MCF 10A (cell line): ENCODE measurements at regions not wholly inside any gene's neighbourhood (a gene's known extent, or its start where the extent isn't known, plus 50 kb on each side); places are given as distances from the start of the nearest gene placed in this dataset.

Experiments
- BruUV-seq: library from RNA; stranded (reverse); fragments of 400-500 nt; replicated peaks from 2 replicates; lab custom pipeline; 2021; lab: Mats Ljungman, UMichigan
- CTCF ChIA-PET: fragments of 300-600 bp; sonication (Branson Sonifier 250); formaldehyde crosslinking; extraction: SDS; loops from one replicate; lab custom pipeline; 2021; ENCODE audit warnings: antibody characterized with exemption, inconsistent platforms; lab: Yijun Ruan, JAX
- POLR2A ChIA-PET: fragments of 300-600, 350-650 bp; sonication (Branson Sonifier 250); formaldehyde crosslinking; extraction: SDS; loops from one replicate; lab custom pipeline; 2020; ENCODE audit warnings: antibody characterized with exemption, inconsistent platforms; lab: Yijun Ruan, JAX
- DNase-seq: peaks from one replicate; pipeline ENCODE4 v3.0.0-alpha.2; 2018; ENCODE audit not compliant: unreplicated experiment
- H3K27ac Mint-ChIP-seq: one replicate; pipeline ENCODE4 v1.8.0; 2022; ENCODE audit warnings: mild to moderate bottlenecking, low read depth, mixed read lengths; ENCODE audit not compliant: unreplicated experiment
- H3K27me3 Mint-ChIP-seq: one replicate; pipeline ENCODE4 v1.8.0; 2022; ENCODE audit warnings: mixed read lengths; ENCODE audit not compliant: insufficient read depth, unreplicated experiment
- H3K36me3 Mint-ChIP-seq: one replicate; pipeline ENCODE4 v1.8.0; 2022; ENCODE audit warnings: mild to moderate bottlenecking, moderate library complexity, mixed read lengths; ENCODE audit not compliant: insufficient read depth, unreplicated experiment
- H3K4me1 Mint-ChIP-seq: one replicate; pipeline ENCODE4 v1.8.0; 2022; ENCODE audit warnings: mixed read lengths; ENCODE audit not compliant: insufficient read depth, unreplicated experiment
- H3K4me3 Mint-ChIP-seq: one replicate; pipeline ENCODE4 v1.8.0; 2022; ENCODE audit warnings: mild to moderate bottlenecking, moderate library complexity, mixed read lengths; ENCODE audit not compliant: unreplicated experiment
- H3K9me3 Mint-ChIP-seq: one replicate; pipeline ENCODE4 v1.8.0; 2022; ENCODE audit warnings: mixed read lengths; ENCODE audit not compliant: unreplicated experiment
- intact Hi-C: fragments of 100-400 bp; cut with micrococcal nuclease; formaldehyde crosslinking; loops from 2 replicates; pipeline ENCODE4 v1.14.1; 2022
- TF ChIP-seq, protein P1 (sequence below): fragments of 200-600 bp; IDR thresholded peaks from one replicate; pipeline ENCODE4 v1.8.0; 2022; ENCODE audit warnings: antibody characterized with exemption, mild to moderate bottlenecking; ENCODE audit not compliant: unreplicated experiment

DNA sequence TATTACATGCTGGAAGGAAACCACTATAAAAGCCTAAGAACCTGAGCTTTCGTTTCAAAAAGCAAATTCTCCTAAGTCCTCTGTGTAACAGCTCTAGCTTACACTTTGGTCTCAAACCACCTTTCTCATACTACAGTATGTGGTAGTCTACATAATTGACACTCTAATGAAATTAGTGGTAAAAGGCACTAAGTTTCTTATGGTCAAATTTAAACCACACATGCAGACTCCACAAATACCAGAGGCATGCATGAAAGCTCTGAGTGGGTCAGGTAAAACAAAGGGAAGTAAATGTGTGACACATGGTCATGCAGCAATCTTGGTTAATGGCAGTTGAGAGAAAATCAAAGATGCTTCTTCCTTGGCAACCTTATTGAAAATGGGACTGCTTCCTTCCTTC lies 187.8 kb downstream of the CCNG2 start:
- TF ChIP-seq, protein P1, sequence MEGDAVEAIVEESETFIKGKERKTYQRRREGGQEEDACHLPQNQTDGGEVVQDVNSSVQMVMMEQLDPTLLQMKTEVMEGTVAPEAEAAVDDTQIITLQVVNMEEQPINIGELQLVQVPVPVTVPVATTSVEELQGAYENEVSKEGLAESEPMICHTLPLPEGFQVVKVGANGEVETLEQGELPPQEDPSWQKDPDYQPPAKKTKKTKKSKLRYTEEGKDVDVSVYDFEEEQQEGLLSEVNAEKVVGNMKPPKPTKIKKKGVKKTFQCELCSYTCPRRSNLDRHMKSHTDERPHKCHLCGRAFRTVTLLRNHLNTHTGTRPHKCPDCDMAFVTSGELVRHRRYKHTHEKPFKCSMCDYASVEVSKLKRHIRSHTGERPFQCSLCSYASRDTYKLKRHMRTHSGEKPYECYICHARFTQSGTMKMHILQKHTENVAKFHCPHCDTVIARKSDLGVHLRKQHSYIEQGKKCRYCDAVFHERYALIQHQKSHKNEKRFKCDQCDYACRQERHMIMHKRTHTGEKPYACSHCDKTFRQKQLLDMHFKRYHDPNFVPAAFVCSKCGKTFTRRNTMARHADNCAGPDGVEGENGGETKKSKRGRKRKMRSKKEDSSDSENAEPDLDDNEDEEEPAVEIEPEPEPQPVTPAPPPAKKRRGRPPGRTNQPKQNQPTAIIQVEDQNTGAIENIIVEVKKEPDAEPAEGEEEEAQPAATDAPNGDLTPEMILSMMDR, result no peak
- BruUV-seq, result no TSS peak
- intact Hi-C loops, result no loop called here
- H3K4me3 Mint-ChIP-seq, result no peak overlapping the region
- H3K27me3 Mint-ChIP-seq, result no peaks in the 10 kb centered on the region
- POLR2A ChIA-PET, result interaction anchor here (0.7 to 1.5 kb wide), 6 partner anchors 11 to 1068 kb away, joined by 3 to 6 read pairs (median 4); no protein-coding TSS in a partner anchor
- CTCF ChIA-PET, result interaction anchor here (0.5 to 1.5 kb wide), 11 partner anchors 8 to 599 kb away, joined by 3 to 7 read pairs (median 3); no protein-coding TSS in a partner anchor
- peaks cover 6% of the 10 kb centered on the region for H3K36me3 Mint-ChIP-seq
- H3K4me1 Mint-ChIP-seq, result peaks cover 8% of the 10 kb centered on the region
- H3K9me3 Mint-ChIP-seq, result no peaks in the 10 kb centered on the region
- H3K27ac Mint-ChIP-seq, result peak overlapping the region; percentile 90
- no peak for DNase-seq

DNA sequence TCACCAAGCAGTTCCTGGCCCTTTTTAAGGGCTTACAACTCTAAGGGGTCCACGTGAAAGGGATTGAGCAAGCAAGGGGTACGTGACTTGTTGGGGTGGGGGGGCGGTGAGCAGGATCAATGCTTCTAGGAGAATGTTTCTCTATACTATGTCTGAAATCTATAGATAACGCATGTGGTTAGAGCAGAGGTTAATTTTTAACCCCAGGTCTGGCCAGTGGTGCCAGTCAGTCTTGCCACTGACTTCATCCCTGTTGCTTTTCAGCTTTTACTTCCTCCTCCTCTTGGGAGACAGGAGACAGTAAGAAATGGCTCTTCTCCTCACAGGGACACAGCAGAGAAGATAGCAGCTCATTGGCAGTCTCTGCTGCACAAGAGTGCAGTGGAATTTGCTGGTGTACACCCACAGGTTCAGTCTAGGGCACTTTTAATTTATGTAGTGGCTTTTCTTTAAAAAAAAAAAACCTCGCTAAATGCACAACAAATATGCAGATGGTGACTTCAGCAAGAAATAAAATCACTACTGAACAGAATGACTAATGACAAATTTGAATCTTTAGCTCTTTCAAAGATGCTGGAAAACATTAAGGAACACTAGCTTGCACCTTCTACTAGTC lies 190.5 kb downstream of the CCNG2 start:
- intact Hi-C loops, result no loop called here
- H3K4me1 Mint-ChIP-seq, result peaks cover 15% of the 10 kb centered on the region
- ChIA-PET CTCF (interaction anchor here (0.7 to 10.4 kb wide), 4 partner anchors 11 to 116 kb away, joined by 3 to 84 read pairs (median 16); no protein-coding TSS in a partner anchor), POLR2A (interaction anchor here (0.6 kb wide), 1 partner anchor 71 kb away, joined by 3 read pairs; no protein-coding TSS in a partner anchor)
- no peaks in the 10 kb centered on the region for H3K36me3 Mint-ChIP-seq
- no peak overlapping the region for H3K27ac Mint-ChIP-seq
- no TSS peak for BruUV-seq
- no peaks in the 10 kb centered on the region for H3K9me3 Mint-ChIP-seq
- no peak overlapping the region for H3K4me3 Mint-ChIP-seq
- TF ChIP-seq, protein P1, result no peak
- H3K27me3 Mint-ChIP-seq, result no peaks in the 10 kb centered on the region
- no peak for DNase-seq

DNA sequence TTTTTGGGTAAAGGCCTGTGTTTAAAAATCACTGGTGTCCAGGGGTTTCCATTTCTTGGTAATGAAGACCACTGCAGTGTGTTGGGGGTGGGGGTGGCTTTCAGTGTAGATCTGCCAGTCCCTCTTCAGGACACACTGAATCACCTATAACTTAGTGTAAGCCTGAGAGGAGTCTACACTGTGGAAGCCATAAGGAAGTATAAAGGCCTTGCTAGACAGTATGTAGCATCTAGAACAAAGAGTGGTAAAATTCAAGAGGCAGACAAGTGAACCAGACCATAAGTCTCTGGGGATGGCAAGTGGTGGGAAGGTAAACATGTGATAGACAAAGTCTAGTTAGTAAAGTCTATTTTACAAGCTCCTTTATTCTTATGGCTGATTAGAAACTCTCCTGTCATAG lies 191.8 kb downstream of the CCNG2 start:
- Mint-ChIP-seq H3K4me3 (no peak overlapping the region), H3K9me3 (no peaks in the 10 kb centered on the region), H3K36me3 (no peaks in the 10 kb centered on the region), H3K4me1 (peaks cover 15% of the 10 kb centered on the region), H3K27ac (no peak overlapping the region), H3K27me3 (no peaks in the 10 kb centered on the region)
- DNase-seq, result no peak
- intact Hi-C loops, result no loop called here
- TF ChIP-seq, protein P1, result no peak
- CTCF ChIA-PET, result interaction anchor here (1.2 to 10.4 kb wide), 3 partner anchors 10 to 109 kb away, joined by 4 to 84 read pairs (median 30); no protein-coding TSS in a partner anchor
- BruUV-seq, result no TSS peak
- POLR2A ChIA-PET, result interaction anchor here (1.1 kb wide), 1 partner anchor 49 kb away, joined by 3 read pairs; no protein-coding TSS in a partner anchor

DNA sequence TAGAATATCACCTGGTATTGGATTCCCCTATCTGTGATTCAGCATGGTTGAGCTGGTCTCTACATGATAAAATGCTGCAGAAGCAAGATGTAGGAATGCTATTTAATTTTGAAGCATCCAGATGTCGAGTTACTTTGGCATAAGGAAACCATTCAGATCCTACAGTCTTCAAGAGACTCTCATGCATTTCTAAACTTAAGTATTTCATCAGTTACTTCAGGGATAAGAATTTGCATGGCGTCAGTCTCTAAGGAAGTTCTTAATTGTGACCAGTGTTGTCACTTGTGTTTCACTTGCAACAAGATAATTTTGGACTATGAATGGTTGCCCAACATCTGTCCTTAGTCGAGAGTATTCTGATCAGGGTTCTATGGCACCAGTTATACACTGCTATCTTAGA lies 192.4 kb downstream of the CCNG2 start:
- ChIA-PET CTCF (interaction anchor here (1.2 to 10.4 kb wide), 3 partner anchors 9 to 110 kb away, joined by 4 to 84 read pairs (median 30); no protein-coding TSS in a partner anchor), POLR2A (interaction anchor here (1.1 kb wide), 1 partner anchor 49 kb away, joined by 3 read pairs; no protein-coding TSS in a partner anchor)
- H3K9me3 Mint-ChIP-seq, result no peaks in the 10 kb centered on the region
- H3K4me3 Mint-ChIP-seq, result no peak overlapping the region
- peaks cover 9% of the 10 kb centered on the region for H3K4me1 Mint-ChIP-seq
- no peaks in the 10 kb centered on the region for H3K27me3 Mint-ChIP-seq
- intact Hi-C loops, result no loop called here
- BruUV-seq, result no TSS peak
- TF ChIP-seq, protein P1, result no peak
- DNase-seq, result no peak
- no peaks in the 10 kb centered on the region for H3K36me3 Mint-ChIP-seq
- H3K27ac Mint-ChIP-seq, result no peak overlapping the region
